RKO (cell line): ENCODE measurements at regions not wholly inside any gene's neighbourhood (a gene's known extent, or its start where the extent isn't known, plus 50 kb on each side); places are given as distances from the start of the nearest gene placed in this dataset.
A peak's percentile ranks its signal among the peaks of the same experiment; 100 is the strongest.

Source experiments
- DNase-seq: peaks from one replicate; pipeline ENCODE4 v3.0.0-alpha.2; 2016; ENCODE audit warnings: low spot score

GRCh38 chr11:37072538-37073055 is 474.6 kb upstream of the RAG2 start:
- no peak for DNase-seq

- DNase-seq = no peak
Measured at GRCh38 chr11:37050311-37050710, 452.3 kb upstream of the RAG2 start.

GRCh38 chr11:37040921-37041320 is 442.9 kb upstream of the RAG2 start:
- no peak for DNase-seq

GRCh38 chr11:37038911-37039310 is 440.9 kb upstream of the RAG2 start:
- no peak for DNase-seq

GRCh38 chr11:37026741-37027140 is 428.7 kb upstream of the RAG2 start:
- DNase-seq = no peak

- DNase-seq = no peak
Measured at GRCh38 chr11:37026326-37026725, 428.3 kb upstream of the RAG2 start.

GRCh38 chr11:37006563-37006962 is 408.5 kb upstream of the RAG2 start:
- DNase-seq = no peak

- DNase-seq = no peak
Measured at GRCh38 chr11:37002831-37003230, 404.8 kb upstream of the RAG2 start.

GRCh38 chr11:36997656-36998055 is 399.6 kb upstream of the RAG2 start:
- DNase-seq = no peak

- DNase-seq = no peak
Measured at GRCh38 chr11:36996795-36997194, 398.8 kb upstream of the RAG2 start.

- DNase-seq = no peak
Measured at GRCh38 chr11:36994208-36994607, 396.2 kb upstream of the RAG2 start.

- no peak for DNase-seq
Measured at GRCh38 chr11:36988556-36988955, 390.5 kb upstream of the RAG2 start.

- DNase-seq = no peak
Measured at GRCh38 chr11:36985562-36985961, 387.5 kb upstream of the RAG2 start.

GRCh38 chr11:36976741-36977140 is 378.7 kb upstream of the RAG2 start:
- no peak for DNase-seq

- no peak for DNase-seq
Measured at GRCh38 chr11:36974771-36975170, 376.7 kb upstream of the RAG2 start.

- no peak for DNase-seq
Measured at GRCh38 chr11:36953976-36954375, 355.9 kb upstream of the RAG2 start.

GRCh38 chr11:36948460-36949127 is 350.6 kb upstream of the RAG2 start:
- no peak for DNase-seq

- peak; percentile 44 for DNase-seq
Measured at GRCh38 chr11:36945384-36945783, 347.3 kb upstream of the RAG2 start.

- no peak for DNase-seq
Measured at GRCh38 chr11:36933481-36933880, 335.4 kb upstream of the RAG2 start.

- no peak for DNase-seq
Measured at GRCh38 chr11:36931139-36931538, 333.1 kb upstream of the RAG2 start.

GRCh38 chr11:36930256-36930655 is 332.2 kb upstream of the RAG2 start:
- DNase-seq = no peak

GRCh38 chr11:36929401-36929800 is 331.4 kb upstream of the RAG2 start:
- DNase-seq = no peak

GRCh38 chr11:36928621-36929020 is 330.6 kb upstream of the RAG2 start:
- DNase-seq = no peak

- DNase-seq = no peak
Measured at GRCh38 chr11:36899800-36900199, 301.8 kb upstream of the RAG2 start.
